K562 (cell line): ENCODE measurements at regions not wholly inside any gene's neighbourhood (a gene's known extent, or its start where the extent isn't known, plus 50 kb on each side); places are given as distances from the start of the nearest gene placed in this dataset.

Experiments
- ATAC-seq: fragments of 200-7000 bp; cut with Tn5 transposase; 3 replicates; pipeline ENCODE4 v1.9.1; 2020; ENCODE audit warnings: moderate library complexity
- BruUV-seq: library from RNA; stranded (reverse); fragments of 400-500 nt; replicated peaks from 2 replicates; lab custom pipeline; 2021; lab: Mats Ljungman, UMichigan
- CTCF ChIA-PET: fragments of 300-600 bp; formaldehyde crosslinking; extraction: SDS; loops from one replicate; lab custom pipeline; 2021; ENCODE audit warnings: low intra/inter-chr PET ratio; lab: Yijun Ruan, JAX
- POLR2A ChIA-PET: fragments of 300-600, 350-650 bp; sonication (Branson Sonifier 250); formaldehyde crosslinking; extraction: SDS; loops from one replicate; lab custom pipeline; 2021; ENCODE audit warnings: antibody characterized with exemption, inconsistent platforms; lab: Yijun Ruan, JAX
- DNase-seq, 4 experiments: peaks; one replicate each; pipeline versions ENCODE4 v3.0.0 to v3.0.0-alpha.2; 2011 to 2018; ENCODE audit warnings: low spot score in 3 of 4, mixed read lengths in 3 of 4; ENCODE audit errors: extremely low read depth in 1 of 4
- FAIRE-seq: peaks from 2 replicates; lab custom pipeline; 2011; peaks lifted over from hg19 to GRCh38; lab: Jason Lieb, UNC
- H2AFZ ChIP-seq: 2 replicates; pipeline ENCODE4 v1.6.0; 2011; ENCODE audit warnings: low read depth, low read length, control low read depth, inconsistent platforms
- H3K27ac ChIP-seq: fragments of 200-600 bp; 3 replicates; pipeline ENCODE4 v1.8.0; 2011; ENCODE audit warnings: low read depth, mild to moderate bottlenecking, control low read depth, inconsistent platforms, low read length, moderate library complexity, mixed read lengths; ENCODE audit errors: extremely low read depth
- H3K27me3 ChIP-seq, 2 experiments: fragments of 300-600 bp in 1 of 2; 2 replicates in 1 of 2; 3 replicates in 1 of 2; pipeline versions ENCODE4 v1.6.0 to v1.8.0; 2011; ENCODE audit warnings: inconsistent platforms in 2 of 2, low read length in 2 of 2, mild to moderate bottlenecking in 1 of 2, mixed read lengths in 1 of 2, moderate library complexity in 1 of 2; ENCODE audit not compliant: control insufficient read depth in 2 of 2, insufficient read depth in 2 of 2
- H3K36me3 ChIP-seq: fragments of 300-600 bp; 3 replicates; pipeline ENCODE4 v1.8.0; 2011; ENCODE audit warnings: mild to moderate bottlenecking, low read length, inconsistent platforms; ENCODE audit not compliant: control insufficient read depth, insufficient read depth
- H3K4me1 ChIP-seq, 2 experiments: fragments of 200-600 bp in 1 of 2; replicated peaks in 1 of 2; 2 replicates in 1 of 2; 3 replicates in 1 of 2; pipeline versions ENCODE4 v1.5.1 to v1.8.0; 2011; ENCODE audit warnings: inconsistent platforms in 2 of 2, low read length in 2 of 2, mild to moderate bottlenecking in 1 of 2, mixed read lengths in 1 of 2, moderate library complexity in 1 of 2; ENCODE audit not compliant: control insufficient read depth in 2 of 2, insufficient read depth in 2 of 2
- H3K4me2 ChIP-seq: 2 replicates; pipeline ENCODE4 v1.6.1; 2011; ENCODE audit warnings: low read length, control low read depth, inconsistent platforms, mixed read lengths; ENCODE audit not compliant: insufficient read depth
- H3K4me3 ChIP-seq: fragments of 200-600 bp; sonication (generic), shearing (Covaris generic); 2 replicates; pipeline ENCODE4 v1.5.1; 2016; ENCODE audit warnings: control low read depth, inconsistent platforms
- H3K79me2 ChIP-seq: fragments of 200-600 bp; 3 replicates; pipeline ENCODE4 v1.8.0; 2011; ENCODE audit warnings: low read length, inconsistent platforms; ENCODE audit not compliant: control insufficient read depth, insufficient read depth
- H3K9ac ChIP-seq, 2 experiments: 2 replicates each; pipeline versions ENCODE4 v1.6.0 to v1.6.1; 2011; ENCODE audit warnings: low read depth in 2 of 2, low read length in 2 of 2, control low read depth in 1 of 2, inconsistent platforms in 1 of 2, mild to moderate bottlenecking in 1 of 2, mixed read lengths in 1 of 2; ENCODE audit not compliant: insufficient read depth in 1 of 2
- H3K9me1 ChIP-seq: one replicate; pipeline ENCODE4 v1.6.0; 2011; ENCODE audit warnings: inconsistent platforms, mild to moderate bottlenecking, low read length, moderate library complexity; ENCODE audit not compliant: control insufficient read depth, insufficient read depth
- H3K9me3 ChIP-seq: replicated peaks from 2 replicates; pipeline ENCODE4 v1.5.1; 2011; ENCODE audit warnings: low read depth, low read length, inconsistent platforms; ENCODE audit not compliant: control insufficient read depth, insufficient read depth
- H4K20me1 ChIP-seq: replicated peaks from 2 replicates; pipeline ENCODE4 v1.6.1; 2011; ENCODE audit warnings: low read length, inconsistent platforms, mixed read lengths; ENCODE audit not compliant: control insufficient read depth, insufficient read depth
- ELF2 ChIP-seq: fragments of 250-450 bp; sonication (Bioruptor Pico); IDR thresholded peaks from 2 replicates; pipeline ENCODE4 v1.5.0; 2021; ENCODE audit warnings: mild to moderate bottlenecking
- HDAC2 ChIP-seq: fragments of 450-650 bp; IDR thresholded peaks from 2 replicates; pipeline ENCODE4 v1.6.1; 2016; ENCODE audit warnings: mild to moderate bottlenecking
- KDM1A ChIP-seq, 2 experiments: fragments of 450-650 bp; IDR thresholded peaks; 2 replicates each; pipeline ENCODE4 v1.6.1; 2016; ENCODE audit warnings: mild to moderate bottlenecking in 2 of 2
- MBD2 ChIP-seq: sonication (generic); IDR thresholded peaks from 2 replicates; pipeline ENCODE4 v1.6.1; 2016; ENCODE audit warnings: low read depth, borderline replicate concordance
- MTA2 ChIP-seq: fragments of 450-650 bp; IDR thresholded peaks from 2 replicates; pipeline ENCODE4 v1.6.1; 2016; ENCODE audit warnings: low read depth
- NEUROD1 ChIP-seq: fragments of 150-350 bp; IDR thresholded peaks from 2 replicates; pipeline ENCODE4 v1.6.1; 2014; ENCODE audit warnings: borderline replicate concordance, low read length, low read depth; ENCODE audit not compliant: partially characterized antibody
- NFIC ChIP-seq: fragments of 450-650 bp; IDR thresholded peaks from 2 replicates; pipeline ENCODE4 v1.6.1; 2017; ENCODE audit warnings: mild to moderate bottlenecking, inconsistent platforms
- NRF1 ChIP-seq, 2 experiments: fragments of 450-650 bp; IDR thresholded peaks in 1 of 2; conservative IDR thresholded peaks in 1 of 2; 2 replicates each; pipeline ENCODE4 v1.6.1; 2014; ENCODE audit warnings: mild to moderate bottlenecking in 2 of 2
- RAD21 ChIP-seq, 2 experiments: fragments of 250-450 bp in 1 of 2; fragments of 450-650 bp in 1 of 2; sonication (Bioruptor Pico) in 1 of 2; formaldehyde crosslinking in 1 of 2; IDR thresholded peaks in 1 of 2; conservative IDR thresholded peaks in 1 of 2; 2 replicates each; pipeline versions ENCODE4 v1.4.0 to v1.8.0; 2020 to 2022; ENCODE audit warnings: mild to moderate bottlenecking in 2 of 2, moderate library complexity in 1 of 2
- RBM25 ChIP-seq: fragments of 200-400 bp; formaldehyde crosslinking; IDR thresholded peaks from 2 replicates; pipeline ENCODE4 v1.6.1; 2018; ENCODE audit warnings: low read length, low read depth, moderate library complexity; ENCODE audit not compliant: severe bottlenecking
- RNF2 ChIP-seq: sonication (generic); IDR thresholded peaks from 2 replicates; pipeline ENCODE4 v1.6.1; 2016
- SLC30A9 ChIP-seq: fragments of 250-450 bp; sonication (Bioruptor Pico); IDR thresholded peaks from 2 replicates; pipeline ENCODE4 v1.8.0; 2022; ENCODE audit warnings: mild to moderate bottlenecking, moderate library complexity
- TBL1XR1 ChIP-seq, 2 experiments: IDR thresholded peaks; 2 replicates each; pipeline ENCODE4 v1.6.1; 2012; ENCODE audit warnings: improper control_type of control experiment in 2 of 2, low read length in 2 of 2, mild to moderate bottlenecking in 1 of 2
- ZNF146 ChIP-seq: IDR thresholded peaks from one replicate; pipeline ENCODE4 v1.6.1; 2018; ENCODE audit warnings: missing compliant biosample characterization; ENCODE audit not compliant: unreplicated experiment
- WGBS: fragments of 100-300 bp; shearing (Covaris generic); methylation state at CpG from one replicate; pipeline ENCODE4 v1.1.6; 2016; ENCODE audit warnings: low coverage, mixed read lengths; ENCODE audit not compliant: insufficient coverage; ENCODE audit errors: missing lambda C conversion rate; 5-methylcytosine and 5-hydroxymethylcytosine counted together
- in situ Hi-C: fragments of 300-500 bp; cut with MboI; formaldehyde crosslinking; loops from 4 replicates; pipeline ENCODE4 v1.15.0; 2018; ENCODE audit warnings: inconsistent platforms, mixed read lengths
- intact Hi-C: fragments of 100-400 bp; cut with micrococcal nuclease; formaldehyde crosslinking; loops from 2 replicates; pipeline ENCODE4 v1.14.2; 2022
- TF ChIP-seq, protein P1 (sequence below): fragments of 200-800 bp; sonication (Bioruptor generic); IDR thresholded peaks from 2 replicates; pipeline ENCODE4 v1.6.1; 2017; ENCODE audit warnings: missing genetic modification characterization, missing compliant biosample characterization
- TF ChIP-seq, protein P2 (sequence below): fragments of 450-650 bp; conservative IDR thresholded peaks from 2 replicates; pipeline ENCODE4 v1.6.1; 2016; ENCODE audit warnings: missing genetic modification characterization, low read depth, mild to moderate bottlenecking, missing compliant biosample characterization, moderate library complexity

DNA sequence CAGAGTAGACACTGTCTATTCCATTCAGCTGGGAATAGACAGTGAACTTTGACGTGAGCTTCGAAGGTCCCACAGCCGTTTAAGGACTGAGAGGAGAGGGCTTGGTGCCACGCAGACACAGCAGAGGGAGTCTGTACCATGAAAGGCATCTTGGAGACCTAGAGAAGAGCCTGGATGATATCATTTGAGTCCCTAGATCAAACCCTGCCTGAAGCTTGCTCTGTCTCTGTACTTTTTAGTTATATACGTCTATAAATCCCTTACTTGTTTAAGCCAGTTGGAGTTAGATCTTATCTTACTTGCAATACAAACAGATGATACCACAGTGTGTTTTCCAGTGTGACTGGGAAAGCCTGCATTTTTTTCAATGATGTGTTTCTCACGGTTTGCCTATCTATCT lies 128.9 kb upstream of the RTL1 start (continued):
- peak; percentile 42 for TF ChIP-seq RBM25
- TF ChIP-seq NRF1 (conservative IDR thresholded peaks at IDR 0.05 in 1 of 2, IDR thresholded peaks at IDR 0.05 in 1 of 2), result no peak

DNA sequence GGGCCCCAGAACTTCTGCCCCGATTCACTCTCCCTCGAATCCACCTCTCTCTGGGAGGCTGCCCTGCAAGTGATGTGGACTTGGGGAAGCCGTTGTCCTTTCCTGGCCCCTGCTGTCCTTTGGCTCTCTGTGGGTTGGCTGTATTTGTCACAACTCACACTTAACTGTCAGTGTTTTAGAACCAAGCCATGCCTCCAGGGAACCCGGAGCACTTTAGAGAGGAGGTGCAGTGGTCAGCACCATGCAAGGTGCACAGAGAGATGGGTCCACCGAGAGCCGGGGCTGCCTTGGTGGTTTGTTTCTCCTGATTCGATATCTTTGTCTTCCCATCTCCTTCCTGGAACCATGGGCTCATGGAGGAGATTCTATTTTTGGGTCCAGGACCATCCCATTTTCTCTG lies 129.5 kb upstream of the RTL1 start:
- H3K4me1 ChIP-seq, result no peaks in the 10 kb centered on the region; a peak in 1 of 5 replicates
- no peaks in the 10 kb centered on the region for H3K9me3 ChIP-seq
- FAIRE-seq (no peak), DNase-seq (no peak), ATAC-seq (no peak)
- no peaks in the 10 kb centered on the region for H3K36me3 ChIP-seq
- H3K79me2 ChIP-seq, result no peaks in the 10 kb centered on the region
- in situ Hi-C loops, result no loop called here
- peaks cover 0 to 50% of the 10 kb centered on the region in 2 experiments; a peak in 2 of 5 replicates for H3K27me3 ChIP-seq
- no TSS peak for BruUV-seq
- no peak overlapping the region for H3K27ac ChIP-seq
- 0% methylated on average over 7 of the region's 7 CpGs for WGBS
- intact Hi-C loops, result no loop called here
- ChIA-PET CTCF (no interaction called here), POLR2A (no interaction called here)
- H2AFZ ChIP-seq, result no peak overlapping the region
- no peaks in the 10 kb centered on the region for H3K9me1 ChIP-seq
- no peak overlapping the region for H3K4me2 ChIP-seq
- no peak for TF ChIP-seq ZNF146 (CRISPR knock-in tag)
- TF ChIP-seq MBD2, result no peak
- no peak for TF ChIP-seq MTA2
- no peak for TF ChIP-seq NEUROD1
- TF ChIP-seq SLC30A9 (CRISPR knock-in tag), result no peak
- TF ChIP-seq, protein P1, sequence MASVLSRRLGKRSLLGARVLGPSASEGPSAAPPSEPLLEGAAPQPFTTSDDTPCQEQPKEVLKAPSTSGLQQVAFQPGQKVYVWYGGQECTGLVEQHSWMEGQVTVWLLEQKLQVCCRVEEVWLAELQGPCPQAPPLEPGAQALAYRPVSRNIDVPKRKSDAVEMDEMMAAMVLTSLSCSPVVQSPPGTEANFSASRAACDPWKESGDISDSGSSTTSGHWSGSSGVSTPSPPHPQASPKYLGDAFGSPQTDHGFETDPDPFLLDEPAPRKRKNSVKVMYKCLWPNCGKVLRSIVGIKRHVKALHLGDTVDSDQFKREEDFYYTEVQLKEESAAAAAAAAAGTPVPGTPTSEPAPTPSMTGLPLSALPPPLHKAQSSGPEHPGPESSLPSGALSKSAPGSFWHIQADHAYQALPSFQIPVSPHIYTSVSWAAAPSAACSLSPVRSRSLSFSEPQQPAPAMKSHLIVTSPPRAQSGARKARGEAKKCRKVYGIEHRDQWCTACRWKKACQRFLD (CRISPR knock-in tag), result no peak
- TF ChIP-seq, protein P2, sequence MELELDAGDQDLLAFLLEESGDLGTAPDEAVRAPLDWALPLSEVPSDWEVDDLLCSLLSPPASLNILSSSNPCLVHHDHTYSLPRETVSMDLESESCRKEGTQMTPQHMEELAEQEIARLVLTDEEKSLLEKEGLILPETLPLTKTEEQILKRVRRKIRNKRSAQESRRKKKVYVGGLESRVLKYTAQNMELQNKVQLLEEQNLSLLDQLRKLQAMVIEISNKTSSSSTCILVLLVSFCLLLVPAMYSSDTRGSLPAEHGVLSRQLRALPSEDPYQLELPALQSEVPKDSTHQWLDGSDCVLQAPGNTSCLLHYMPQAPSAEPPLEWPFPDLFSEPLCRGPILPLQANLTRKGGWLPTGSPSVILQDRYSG (tag), result no peak
- TF ChIP-seq ELF2 (CRISPR knock-in tag), result no peak
- TF ChIP-seq RAD21 (CRISPR knock-in tag; conservative IDR thresholded peaks at IDR 0.05 in 1 of 2, IDR thresholded peaks at IDR 0.05 in 1 of 2), result no peak
- no peak for TF ChIP-seq HDAC2
- no peak for TF ChIP-seq NFIC
- TF ChIP-seq KDM1A (IDR thresholded peaks at IDR 0.05), result no peak
- TF ChIP-seq TBL1XR1 (IDR thresholded peaks at IDR 0.05; ENCODE audit: low read length in 2 of 2), result no peak
- TF ChIP-seq RNF2, result no peak
- H4K20me1 ChIP-seq, result no peaks in the 10 kb centered on the region
- no peak overlapping the region for H3K9ac ChIP-seq
- no peak overlapping the region for H3K4me3 ChIP-seq
